Mucosa of descending colon (tissue), 3 donors: ENCODE measurements at regions not wholly inside any gene's neighbourhood (a gene's known extent, or its start where the extent isn't known, plus 50 kb on each side); places are given as distances from the start of the nearest gene placed in this dataset.

Experiments used
- ATAC-seq: fragments of 200-7000 bp; cut with Tn5 transposase; one replicate; pipeline ENCODE4 v1.9.1; 2020; ENCODE audit warnings: mild to moderate bottlenecking, moderate library complexity
- DNase-seq, 3 donors: peaks; one replicate each; pipeline ENCODE4 v3.0.0-alpha.2; 2020
- H3K36me3 ChIP-seq: fragments of 200-600 bp; one replicate; pipeline ENCODE4 v1.8.0; 2021; ENCODE audit warnings: low read depth, mild to moderate bottlenecking
- H3K4me1 ChIP-seq: fragments of 200-600 bp; one replicate; pipeline ENCODE4 v1.8.0; 2021; ENCODE audit warnings: low read depth, mild to moderate bottlenecking
- H3K4me3 ChIP-seq: fragments of 200-600 bp; one replicate; pipeline ENCODE4 v1.8.0; 2021; ENCODE audit warnings: mild to moderate bottlenecking
- H3K9me3 ChIP-seq: fragments of 200-600 bp; one replicate; pipeline ENCODE4 v1.8.0; 2021; ENCODE audit warnings: mild to moderate bottlenecking
- intact Hi-C, 2 donors: fragments of 100-400 bp; cut with DNase I in 1 of 2; cut with micrococcal nuclease in 1 of 2; formaldehyde crosslinking; loops; one replicate each; pipeline versions ENCODE4 v1.11.0 to v1.11.1; 2022; cut with DNase I, micrococcal nuclease
- TF ChIP-seq, protein P1 (sequence below): fragments of 200-600 bp; IDR thresholded peaks from one replicate; pipeline ENCODE4 v1.8.0; 2022; ENCODE audit warnings: antibody characterized with exemption, mild to moderate bottlenecking
- donor health status: DM: no; HTN: no; CAD: no; lungs with moderate emphysema.
- donor health status: DM: no; HTN: no; CAD: no.
- donor health status: DM: no; HTN: yes; CAD: no.

DNA sequence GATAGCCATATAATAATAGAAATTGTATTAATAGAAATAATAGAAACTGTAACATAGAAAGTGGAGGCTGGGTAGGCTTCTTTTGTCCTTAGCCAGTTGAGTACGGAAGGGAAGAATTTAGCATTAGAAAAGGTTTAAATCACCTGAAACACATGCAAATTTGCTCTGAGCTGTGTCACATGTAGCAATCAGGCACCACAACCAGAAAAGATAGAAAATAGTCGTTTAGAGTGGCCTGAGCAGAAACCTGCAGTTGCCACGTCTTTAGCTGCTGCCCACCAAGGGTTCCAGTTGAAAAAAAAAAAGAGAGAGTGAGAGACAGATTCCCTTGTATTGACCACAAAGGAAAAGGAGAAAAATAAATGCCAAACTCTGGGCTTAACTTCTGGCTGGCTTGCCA, 188.8 kb downstream of the DDX3Y start:
- TF ChIP-seq, protein P1, sequence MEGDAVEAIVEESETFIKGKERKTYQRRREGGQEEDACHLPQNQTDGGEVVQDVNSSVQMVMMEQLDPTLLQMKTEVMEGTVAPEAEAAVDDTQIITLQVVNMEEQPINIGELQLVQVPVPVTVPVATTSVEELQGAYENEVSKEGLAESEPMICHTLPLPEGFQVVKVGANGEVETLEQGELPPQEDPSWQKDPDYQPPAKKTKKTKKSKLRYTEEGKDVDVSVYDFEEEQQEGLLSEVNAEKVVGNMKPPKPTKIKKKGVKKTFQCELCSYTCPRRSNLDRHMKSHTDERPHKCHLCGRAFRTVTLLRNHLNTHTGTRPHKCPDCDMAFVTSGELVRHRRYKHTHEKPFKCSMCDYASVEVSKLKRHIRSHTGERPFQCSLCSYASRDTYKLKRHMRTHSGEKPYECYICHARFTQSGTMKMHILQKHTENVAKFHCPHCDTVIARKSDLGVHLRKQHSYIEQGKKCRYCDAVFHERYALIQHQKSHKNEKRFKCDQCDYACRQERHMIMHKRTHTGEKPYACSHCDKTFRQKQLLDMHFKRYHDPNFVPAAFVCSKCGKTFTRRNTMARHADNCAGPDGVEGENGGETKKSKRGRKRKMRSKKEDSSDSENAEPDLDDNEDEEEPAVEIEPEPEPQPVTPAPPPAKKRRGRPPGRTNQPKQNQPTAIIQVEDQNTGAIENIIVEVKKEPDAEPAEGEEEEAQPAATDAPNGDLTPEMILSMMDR, result no peak
- ATAC-seq (no peak), DNase-seq (no peak)
- Histone ChIP-seq H3K4me3 (no peak overlapping the region), H3K36me3 (no peaks in the 10 kb centered on the region), H3K4me1 (no peaks in the 10 kb centered on the region), H3K9me3 (no peaks in the 10 kb centered on the region)
- intact Hi-C loops, result no loop called here

DNA sequence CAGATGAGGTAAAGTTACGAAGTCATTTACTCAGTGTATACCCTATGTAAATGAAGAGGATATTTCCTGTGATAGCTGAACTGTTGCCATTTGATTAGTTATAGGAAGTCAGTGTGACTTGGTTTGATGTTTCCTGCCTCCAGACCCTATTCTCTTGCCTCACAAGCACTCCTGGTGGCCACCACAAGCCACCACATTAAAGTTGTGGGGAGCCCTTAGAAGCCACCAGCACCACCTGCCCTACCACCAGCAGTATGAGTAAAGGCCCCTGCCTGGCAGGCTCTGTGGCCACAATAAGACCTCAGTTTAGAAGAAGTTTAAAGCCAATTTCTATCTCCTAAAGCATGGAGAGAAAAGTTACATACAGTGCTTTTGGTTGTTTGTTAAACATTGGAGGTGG, 189.7 kb downstream of the DDX3Y start:
- H3K4me3 ChIP-seq, result no peak overlapping the region
- TF ChIP-seq, protein P1, result no peak
- DNase-seq (no peak), ATAC-seq (no peak)
- intact Hi-C loops, result no loop called here
- no peaks in the 10 kb centered on the region for H3K36me3 ChIP-seq
- H3K9me3 ChIP-seq, result no peaks in the 10 kb centered on the region
- no peaks in the 10 kb centered on the region for H3K4me1 ChIP-seq

DNA sequence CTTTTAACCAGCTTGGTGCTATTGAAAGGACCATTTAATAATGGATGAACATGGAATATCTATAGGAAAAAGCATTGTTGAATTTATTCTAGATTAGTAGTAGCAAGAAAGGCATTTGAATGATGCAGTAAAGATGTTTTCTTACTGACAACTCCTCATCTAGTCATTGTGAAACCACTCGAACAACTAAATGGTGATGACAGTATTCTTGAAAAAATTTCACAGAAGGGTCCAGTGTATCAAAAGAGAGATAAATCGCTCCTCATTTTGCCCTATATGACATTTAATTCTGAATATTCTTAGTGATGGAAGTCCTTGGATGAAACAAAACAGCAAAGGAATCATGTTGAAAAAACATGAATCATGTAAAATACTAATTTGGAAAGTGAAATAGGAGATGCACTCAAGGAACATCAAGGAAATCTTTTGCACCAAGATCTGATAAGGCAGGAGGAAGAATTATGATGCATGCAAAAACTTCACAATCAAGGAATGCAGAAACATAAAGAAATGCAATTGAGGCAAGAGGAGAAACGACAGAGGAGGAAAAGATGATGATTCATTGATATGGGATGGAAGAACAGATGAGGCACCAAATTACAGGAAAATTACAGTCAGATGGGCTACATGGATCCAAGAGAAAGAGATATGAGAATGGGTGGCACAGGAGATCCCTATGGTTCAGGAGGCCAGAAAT, 190.4 kb downstream of the DDX3Y start:
- TF ChIP-seq, protein P1, result no peak
- DNase-seq (no peak), ATAC-seq (no peak)
- H3K36me3 ChIP-seq, result no peaks in the 10 kb centered on the region
- H3K4me3 ChIP-seq, result no peak overlapping the region
- H3K4me1 ChIP-seq, result no peaks in the 10 kb centered on the region
- intact Hi-C loops, result no loop called here
- H3K9me3 ChIP-seq, result no peaks in the 10 kb centered on the region

DNA sequence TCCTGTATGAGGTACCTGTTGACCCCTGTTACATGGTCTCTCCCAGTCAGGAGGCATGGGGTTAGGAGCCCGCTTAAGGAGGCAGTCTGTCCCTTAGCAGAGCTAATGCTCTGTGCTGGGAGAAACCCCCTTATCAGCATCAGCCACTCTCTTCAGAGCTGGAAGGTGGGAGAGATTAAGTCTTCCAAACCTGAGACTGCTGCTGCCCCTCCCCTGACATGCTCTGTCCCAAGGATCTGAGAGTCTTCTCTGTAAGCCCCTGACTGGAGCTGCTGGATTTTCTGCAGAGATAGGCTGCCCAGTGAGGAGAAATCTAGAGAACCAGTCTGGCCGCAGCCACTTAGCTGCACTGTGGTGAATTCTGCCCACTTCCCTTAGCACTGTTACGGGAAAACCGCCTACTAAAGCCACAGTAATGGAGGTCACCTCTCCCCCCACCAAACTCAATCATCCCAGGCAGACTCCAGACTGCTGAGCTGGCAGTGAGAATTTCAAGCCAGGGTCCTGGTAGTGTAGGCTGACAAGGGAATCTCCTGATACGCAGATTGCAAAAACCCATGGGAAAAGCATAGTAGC, 222.3 kb downstream of the DDX3Y start:
- ATAC-seq (no peak), DNase-seq (no peak)
- Histone ChIP-seq H3K4me3 (no peak overlapping the region), H3K36me3 (no peaks in the 10 kb centered on the region), H3K9me3 (no peaks in the 10 kb centered on the region), H3K4me1 (no peaks in the 10 kb centered on the region)
- intact Hi-C loops, result no loop called here
- TF ChIP-seq, protein P1, result no peak

DNA sequence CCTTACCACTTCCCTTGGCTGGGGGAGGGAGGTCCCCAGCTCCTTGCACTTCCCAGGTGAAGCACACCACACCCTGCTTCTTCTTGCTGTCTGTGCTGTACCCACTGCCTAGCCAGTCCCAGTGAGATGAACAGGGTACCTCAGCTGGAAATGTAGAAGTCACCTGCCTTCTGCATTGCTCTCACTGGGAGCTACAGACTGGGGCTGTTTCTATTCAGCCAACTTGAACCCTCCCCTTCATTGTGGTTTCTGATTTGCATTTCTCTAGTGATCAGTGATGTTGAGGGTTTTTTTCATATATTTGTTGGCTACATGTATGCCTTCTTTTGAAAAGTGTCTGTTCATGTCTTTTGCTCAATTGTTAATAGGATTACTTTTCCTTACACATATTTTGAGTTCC, 222.8 kb downstream of the DDX3Y start:
- TF ChIP-seq, protein P1, result no peak
- intact Hi-C loops, result no loop called here

More for the DNA sequence above, 222.8 kb downstream of the DDX3Y start:
- Histone ChIP-seq H3K36me3 (no peaks in the 10 kb centered on the region), H3K4me3 (no peak overlapping the region), H3K4me1 (no peaks in the 10 kb centered on the region), H3K9me3 (no peaks in the 10 kb centered on the region)
- ATAC-seq (no peak), DNase-seq (no peak)
